ENCODE measurements at regions not wholly inside any gene's neighbourhood (a gene's known extent, or its start where the extent isn't known, plus 50 kb on each side); places are given as distances from the start of the nearest gene placed in this dataset.

DNA sequence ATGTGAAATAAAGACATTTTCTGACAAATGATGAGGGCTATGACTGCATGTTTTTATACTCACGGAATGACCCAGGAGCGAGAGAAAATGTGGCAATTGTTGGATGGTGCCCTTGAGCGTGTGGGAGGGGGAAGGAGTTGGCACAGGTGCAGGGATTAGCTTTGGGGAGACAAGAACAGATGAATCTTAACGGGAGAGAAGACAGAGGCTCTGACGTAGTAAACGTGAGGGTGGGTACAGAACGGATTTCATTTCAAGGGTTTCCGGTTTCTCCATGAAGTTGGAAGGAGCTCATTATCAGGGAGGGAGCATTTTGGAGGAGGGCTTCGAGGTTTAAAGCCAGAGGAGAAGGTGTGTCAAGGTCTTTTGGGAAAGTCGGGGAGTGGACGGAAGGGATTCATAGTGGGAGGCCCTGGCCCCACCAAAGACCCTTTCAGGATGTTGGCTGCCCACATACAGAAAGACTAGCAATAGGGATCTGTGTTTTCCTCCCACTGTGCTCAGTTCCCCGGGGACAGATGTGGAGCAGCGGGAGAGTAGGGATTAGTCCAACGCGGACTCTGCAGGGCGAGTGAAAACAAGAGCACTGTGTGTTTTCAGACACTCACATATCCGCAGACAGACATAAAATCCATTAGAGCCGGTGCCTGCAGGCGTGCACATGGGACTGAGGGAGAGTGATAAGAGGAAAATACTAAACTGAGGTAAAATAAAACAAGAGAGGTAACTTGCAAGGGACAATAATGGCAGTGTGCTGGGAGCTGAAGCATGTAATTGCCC lies 584.1 kb downstream of the AJAP1 start:
- peaks cover 2% of the 10 kb centered on the region for H3K27me3 Mint-ChIP-seq
- ATAC-seq (no peak), DNase-seq (no peak)
- H3K4me1 Mint-ChIP-seq (ENCODE audit: low read depth) = no peaks in the 10 kb centered on the region
- intact Hi-C loops (cut with micrococcal nuclease) = no loop called here
- TF ChIP-seq, protein P1, sequence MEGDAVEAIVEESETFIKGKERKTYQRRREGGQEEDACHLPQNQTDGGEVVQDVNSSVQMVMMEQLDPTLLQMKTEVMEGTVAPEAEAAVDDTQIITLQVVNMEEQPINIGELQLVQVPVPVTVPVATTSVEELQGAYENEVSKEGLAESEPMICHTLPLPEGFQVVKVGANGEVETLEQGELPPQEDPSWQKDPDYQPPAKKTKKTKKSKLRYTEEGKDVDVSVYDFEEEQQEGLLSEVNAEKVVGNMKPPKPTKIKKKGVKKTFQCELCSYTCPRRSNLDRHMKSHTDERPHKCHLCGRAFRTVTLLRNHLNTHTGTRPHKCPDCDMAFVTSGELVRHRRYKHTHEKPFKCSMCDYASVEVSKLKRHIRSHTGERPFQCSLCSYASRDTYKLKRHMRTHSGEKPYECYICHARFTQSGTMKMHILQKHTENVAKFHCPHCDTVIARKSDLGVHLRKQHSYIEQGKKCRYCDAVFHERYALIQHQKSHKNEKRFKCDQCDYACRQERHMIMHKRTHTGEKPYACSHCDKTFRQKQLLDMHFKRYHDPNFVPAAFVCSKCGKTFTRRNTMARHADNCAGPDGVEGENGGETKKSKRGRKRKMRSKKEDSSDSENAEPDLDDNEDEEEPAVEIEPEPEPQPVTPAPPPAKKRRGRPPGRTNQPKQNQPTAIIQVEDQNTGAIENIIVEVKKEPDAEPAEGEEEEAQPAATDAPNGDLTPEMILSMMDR (IDR thresholded peaks at IDR 0.05) = no peak
- H3K9me3 Mint-ChIP-seq = peaks cover under 1% of the 10 kb centered on the region
- H3K27ac Mint-ChIP-seq = no peak overlapping the region
- no peak overlapping the region for H3K4me3 Mint-ChIP-seq
- ChIA-PET CTCF (no interaction called here), POLR2A (no interaction called here)
- H3K36me3 Mint-ChIP-seq (ENCODE audit: low read depth) = no peaks in the 10 kb centered on the region

DNA sequence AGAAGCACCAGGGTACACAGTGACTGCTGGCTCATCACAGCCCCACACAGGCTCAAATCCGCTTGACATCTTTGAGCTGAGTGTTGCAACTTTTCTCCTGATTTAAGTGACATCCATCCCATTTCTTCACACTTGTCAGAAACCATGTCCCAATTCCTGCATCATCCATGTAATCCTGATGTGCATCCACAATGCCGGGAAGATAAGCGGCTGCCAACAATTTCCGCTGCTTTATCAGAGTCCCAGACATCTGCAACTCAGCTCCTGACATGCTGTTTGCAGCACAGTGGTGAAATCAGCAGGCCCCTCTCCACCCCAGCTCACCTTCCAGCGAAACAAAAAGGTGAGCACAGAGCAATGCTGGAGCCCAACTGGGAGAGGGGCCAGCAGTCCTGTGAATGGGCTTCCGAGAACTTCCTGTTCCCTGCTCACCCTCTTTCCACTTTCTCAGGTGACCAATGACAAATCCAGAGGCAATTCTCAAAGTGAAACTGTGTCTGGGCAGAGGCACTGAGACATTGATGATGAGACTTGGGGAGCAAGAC lies 581.0 kb downstream of the AJAP1 start:
- Mint-ChIP-seq H3K27me3 (peaks cover 2% of the 10 kb centered on the region), H3K36me3 (ENCODE audit: low read depth) (peaks cover 2% of the 10 kb centered on the region), H3K4me1 (ENCODE audit: low read depth) (no peaks in the 10 kb centered on the region), H3K4me3 (no peak overlapping the region), H3K9me3 (peaks cover 8% of the 10 kb centered on the region), H3K27ac (no peak overlapping the region)
- CTCF ChIA-PET = no interaction called here
- ATAC-seq (no peak), DNase-seq (no peak)
- TF ChIP-seq, protein P1 (IDR thresholded peaks at IDR 0.05) = no peak
- intact Hi-C loops (cut with micrococcal nuclease) = no loop called here
- POLR2A ChIA-PET = interaction anchor here (0.6 kb wide), 1 partner anchor 661 kb away, joined by 4 read pairs; no protein-coding TSS in a partner anchor

DNA sequence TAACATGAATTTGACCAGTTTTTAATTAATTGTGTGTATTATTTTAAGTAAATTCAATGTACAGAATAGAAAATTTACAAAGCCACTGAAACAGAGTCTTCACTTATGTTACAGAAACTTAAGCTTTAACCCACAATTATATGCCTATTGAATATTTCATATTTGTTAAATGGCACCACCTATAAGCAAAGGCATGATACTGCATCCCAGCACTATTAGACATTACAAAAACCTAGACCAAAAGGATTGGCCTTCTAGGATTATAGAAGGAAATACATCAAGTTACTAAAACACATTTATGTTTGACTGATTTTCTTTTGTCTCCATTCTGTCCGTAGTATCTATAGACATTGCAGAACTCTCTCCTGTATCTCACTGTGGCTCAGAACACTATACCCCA lies 578.1 kb downstream of the AJAP1 start:
- H3K27me3 Mint-ChIP-seq = peaks cover 4% of the 10 kb centered on the region
- TF ChIP-seq, protein P1 (IDR thresholded peaks at IDR 0.05) = no peak
- no peak overlapping the region for H3K4me3 Mint-ChIP-seq
- peaks cover 2% of the 10 kb centered on the region for H3K36me3 Mint-ChIP-seq (ENCODE audit: low read depth)
- ChIA-PET CTCF (no interaction called here), POLR2A (no interaction called here)
- intact Hi-C loops (cut with micrococcal nuclease) = no loop called here
- no peak for DNase-seq
- no peak overlapping the region for H3K27ac Mint-ChIP-seq
- H3K9me3 Mint-ChIP-seq = peaks cover 8% of the 10 kb centered on the region
- no peaks in the 10 kb centered on the region for H3K4me1 Mint-ChIP-seq (ENCODE audit: low read depth)
- no peak for ATAC-seq

DNA sequence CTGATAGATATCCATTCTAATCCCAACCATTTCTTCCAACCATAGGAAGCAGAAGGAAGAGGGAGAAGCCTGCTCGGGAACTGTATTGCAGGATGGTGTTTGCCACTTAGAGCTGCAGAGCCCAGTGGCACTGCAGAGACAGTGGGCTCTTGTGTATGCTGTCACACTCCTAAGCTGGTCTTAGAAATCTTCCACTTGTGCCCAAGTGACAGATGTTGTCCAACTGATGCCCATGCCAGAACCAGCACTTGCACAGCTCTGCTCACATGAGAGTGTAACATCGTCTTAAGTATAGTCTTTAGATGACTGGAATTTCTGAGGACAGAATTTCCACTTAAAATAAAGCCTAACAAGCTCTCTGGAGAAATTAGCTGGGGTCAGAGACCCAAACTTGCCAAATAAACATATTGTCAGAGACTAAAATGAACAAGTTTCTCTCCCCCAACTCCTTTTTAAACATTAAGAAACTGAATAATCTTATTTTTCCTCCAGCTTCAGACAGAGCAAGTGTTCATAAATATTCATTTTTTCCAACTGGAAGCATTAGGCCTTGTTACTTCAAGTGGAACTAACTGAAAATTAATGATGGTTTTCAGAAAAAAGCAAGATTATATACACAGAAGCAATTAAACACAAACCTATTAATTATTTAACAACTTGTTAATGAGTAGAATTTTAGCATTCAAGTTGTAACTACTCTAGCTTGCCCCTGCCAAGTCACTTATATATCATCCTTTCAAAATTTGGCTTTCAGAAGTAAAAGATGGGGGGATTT lies 577.3 kb downstream of the AJAP1 start:
- POLR2A ChIA-PET = no interaction called here
- DNase-seq = no peak
- no peak for ATAC-seq
- Mint-ChIP-seq H3K27me3 (peaks cover 4% of the 10 kb centered on the region), H3K4me3 (no peak overlapping the region), H3K36me3 (ENCODE audit: low read depth) (peaks cover 2% of the 10 kb centered on the region), H3K27ac (no peak overlapping the region), H3K4me1 (ENCODE audit: low read depth) (no peaks in the 10 kb centered on the region), H3K9me3 (peaks cover 8% of the 10 kb centered on the region)
- CTCF ChIA-PET = interaction anchor here (0.6 to 0.7 kb wide), 2 partner anchors 139 to 1759 kb away, joined by 3 read pairs; no protein-coding TSS in a partner anchor
- intact Hi-C loops (cut with micrococcal nuclease) = no loop called here
- TF ChIP-seq, protein P1 (IDR thresholded peaks at IDR 0.05) = no peak

DNA sequence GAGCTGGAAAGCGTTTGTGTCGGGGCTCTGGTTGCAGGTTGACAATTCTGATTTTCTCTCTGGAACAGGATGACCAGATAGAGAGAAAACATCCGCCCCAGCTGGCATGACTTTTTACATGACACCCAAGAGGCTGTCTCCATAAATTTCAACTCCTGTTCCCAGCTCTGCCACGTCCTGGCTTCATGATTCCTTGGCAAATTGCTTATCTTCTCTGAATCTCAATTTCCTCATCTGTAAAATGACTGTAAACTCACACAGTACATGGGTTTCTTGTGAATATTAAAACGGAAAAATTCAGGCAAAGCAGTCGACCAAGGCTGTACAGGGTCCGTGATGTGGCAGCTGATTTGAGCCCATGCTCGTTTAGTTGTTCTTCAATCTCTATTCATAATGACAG lies 572.7 kb downstream of the AJAP1 start:
- ChIA-PET POLR2A (no interaction called here), CTCF (no interaction called here)
- H3K9me3 Mint-ChIP-seq = no peaks in the 10 kb centered on the region
- DNase-seq (no peak), ATAC-seq (no peak)
- no peaks in the 10 kb centered on the region for H3K36me3 Mint-ChIP-seq (ENCODE audit: low read depth)
- no peak overlapping the region for H3K4me3 Mint-ChIP-seq
- intact Hi-C loops (cut with micrococcal nuclease) = no loop called here
- peaks cover 8% of the 10 kb centered on the region for H3K27me3 Mint-ChIP-seq
- no peak overlapping the region for H3K27ac Mint-ChIP-seq
- no peaks in the 10 kb centered on the region for H3K4me1 Mint-ChIP-seq (ENCODE audit: low read depth)
- TF ChIP-seq, protein P1 (IDR thresholded peaks at IDR 0.05) = no peak

All from activated CD8-positive, alpha-beta T cell treated with anti-CD3 and anti-CD28 coated beads for 36 hours (primary cell).